ENCODE measurements at regions not wholly inside any gene's neighbourhood (a gene's known extent, or its start where the extent isn't known, plus 50 kb on each side); places are given as distances from the start of the nearest gene placed in this dataset.

GRCh38 chr3:107934808-107935207 lies 156.0 kb downstream of the CD47 start:
- no peak overlapping the region for H3K4me3 ChIP-seq
- no peak for TF ChIP-seq POLR2A (IDR thresholded peaks at IDR 0.05)
- TF ChIP-seq, protein P1, sequence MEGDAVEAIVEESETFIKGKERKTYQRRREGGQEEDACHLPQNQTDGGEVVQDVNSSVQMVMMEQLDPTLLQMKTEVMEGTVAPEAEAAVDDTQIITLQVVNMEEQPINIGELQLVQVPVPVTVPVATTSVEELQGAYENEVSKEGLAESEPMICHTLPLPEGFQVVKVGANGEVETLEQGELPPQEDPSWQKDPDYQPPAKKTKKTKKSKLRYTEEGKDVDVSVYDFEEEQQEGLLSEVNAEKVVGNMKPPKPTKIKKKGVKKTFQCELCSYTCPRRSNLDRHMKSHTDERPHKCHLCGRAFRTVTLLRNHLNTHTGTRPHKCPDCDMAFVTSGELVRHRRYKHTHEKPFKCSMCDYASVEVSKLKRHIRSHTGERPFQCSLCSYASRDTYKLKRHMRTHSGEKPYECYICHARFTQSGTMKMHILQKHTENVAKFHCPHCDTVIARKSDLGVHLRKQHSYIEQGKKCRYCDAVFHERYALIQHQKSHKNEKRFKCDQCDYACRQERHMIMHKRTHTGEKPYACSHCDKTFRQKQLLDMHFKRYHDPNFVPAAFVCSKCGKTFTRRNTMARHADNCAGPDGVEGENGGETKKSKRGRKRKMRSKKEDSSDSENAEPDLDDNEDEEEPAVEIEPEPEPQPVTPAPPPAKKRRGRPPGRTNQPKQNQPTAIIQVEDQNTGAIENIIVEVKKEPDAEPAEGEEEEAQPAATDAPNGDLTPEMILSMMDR (IDR thresholded peaks at IDR 0.05): no peak
- DNase-seq (no peak), ATAC-seq (no peak)
- H3K27ac ChIP-seq: no peak overlapping the region
- H3K9me3 ChIP-seq: peaks cover 0 to 12% (median 0%) of the 10 kb centered on the region in 12 donors
- H3K27me3 ChIP-seq: no peaks in the 10 kb centered on the region
- H3K36me3 ChIP-seq: no peaks in the 10 kb centered on the region
- intact Hi-C loops (cut with DNase I): loop anchor here in 8 of 10 donors (5.0 to 10.0 kb wide), 10 partner anchors 157 to 610 kb away; partner anchors contain the start of genes CD47 (in 1 of the 8) and IFT57 (in 1 of the 8)
- peaks cover 0 to 6% (median 0%) of the 10 kb centered on the region in 12 donors for H3K4me1 ChIP-seq
- WGBS, 4 donors: 87 to 91% (median 89%) methylated on average over 4 of the region's 4 CpGs

GRCh38 chr3:107933450-107933849 lies 157.4 kb downstream of the CD47 start:
- peaks cover 0 to 7% (median 0%) of the 10 kb centered on the region in 9 donors for H3K27me3 ChIP-seq
- H3K36me3 ChIP-seq: no peaks in the 10 kb centered on the region
- DNase-seq (no peak), ATAC-seq (no peak)
- no peak overlapping the region for H3K27ac ChIP-seq
- intact Hi-C loops (cut with DNase I): loop anchor here in 6 of 10 donors (10.0 kb wide), 6 partner anchors 291 to 611 kb away; partner anchors contain the start of gene IFT57 (in 1 of the 6)
- peaks cover 0 to 12% (median 0%) of the 10 kb centered on the region in 12 donors for H3K9me3 ChIP-seq
- TF ChIP-seq, protein P1 (IDR thresholded peaks at IDR 0.05): no peak
- TF ChIP-seq POLR2A (IDR thresholded peaks at IDR 0.05): no peak
- no peak overlapping the region for H3K4me3 ChIP-seq
- 82 to 89% (median 86%) methylated on average over 2 of the region's 2 CpGs for WGBS, 4 donors
- peaks cover 0 to 6% (median 0%) of the 10 kb centered on the region in 12 donors for H3K4me1 ChIP-seq

GRCh38 chr3:107931326-107931725 lies 159.5 kb downstream of the CD47 start:
- DNase-seq: no peak
- no peak for ATAC-seq
- H3K27me3 ChIP-seq: peaks cover 0 to 15% (median 0%) of the 10 kb centered on the region in 9 donors
- intact Hi-C loops (cut with DNase I): loop anchor here in 6 of 10 donors (10.0 kb wide), 6 partner anchors 293 to 613 kb away; partner anchors contain the start of gene IFT57 (in 1 of the 6)
- TF ChIP-seq, protein P1 (IDR thresholded peaks at IDR 0.05): no peak
- TF ChIP-seq POLR2A (IDR thresholded peaks at IDR 0.05): no peak
- no peak overlapping the region for H3K4me3 ChIP-seq
- peaks cover 0 to 12% (median 0%) of the 10 kb centered on the region in 12 donors for H3K9me3 ChIP-seq
- H3K4me1 ChIP-seq: peaks cover 0 to 18% (median 7%) of the 10 kb centered on the region in 12 donors
- no peaks in the 10 kb centered on the region for H3K36me3 ChIP-seq
- H3K27ac ChIP-seq: no peak overlapping the region

GRCh38 chr3:107929088-107929487 lies 161.7 kb downstream of the CD47 start:
- H3K36me3 ChIP-seq: no peaks in the 10 kb centered on the region
- ATAC-seq: no peak
- H3K4me3 ChIP-seq: no peak overlapping the region
- H3K27me3 ChIP-seq: peaks cover 0 to 15% (median 0%) of the 10 kb centered on the region in 9 donors
- peaks cover 0 to 12% (median 0%) of the 10 kb centered on the region in 12 donors for H3K9me3 ChIP-seq
- DNase-seq: no peak
- no peak overlapping the region for H3K27ac ChIP-seq
- no peak for TF ChIP-seq POLR2A (IDR thresholded peaks at IDR 0.05)
- TF ChIP-seq, protein P1 (IDR thresholded peaks at IDR 0.05): no peak
- WGBS, 4 donors: 97 to 100% (median 98%) methylated on average over 3 of the region's 3 CpGs
- intact Hi-C loops (cut with DNase I): loop anchor here in 9 of 10 donors (2.0 to 10.0 kb wide), 11 partner anchors 156 to 694 kb away; partner anchors contain the start of gene CD47 (in 1 of the 9)
- peaks cover 0 to 18% (median 7%) of the 10 kb centered on the region in 12 donors for H3K4me1 ChIP-seq
